Heart left ventricle (tissue), 13 donors: ENCODE measurements at regions not wholly inside any gene's neighbourhood (a gene's known extent, or its start where the extent isn't known, plus 50 kb on each side); places are given as distances from the start of the nearest gene placed in this dataset.

Source experiments
- CTCF ChIP-seq, 12 donors: fragments of 200-600 bp; sonication (generic) in 4 of 12; IDR thresholded peaks; one replicate each; pipeline versions ENCODE4 v1.5.0 to v1.8.0; 2018 to 2022; ENCODE audit warnings: antibody characterized with exemption in 12 of 12, mild to moderate bottlenecking in 5 of 12
- POLR2A ChIP-seq, 2 donors: fragments of 450-650 bp; IDR thresholded peaks; one replicate each; pipeline ENCODE4 v1.6.1; 2017; ENCODE audit warnings: antibody characterized with exemption in 2 of 2, mild to moderate bottlenecking in 2 of 2, moderate library complexity in 2 of 2
- donor health status: ischemic (EF 13 %, LVEDD 7.1; RV severe dilation, severe dysfunction).
- donor health status: DM: no; HTN: yes; CAD: no.
- donor health status: DM: no; HTN: no; CAD: no.
- donor health status: ischemic (EF 25% LVEDD 6.9; RV normal size, moderate dysfunction).
- donor health status: ischemic (EF 25% LVEDD 5.7; RV mildly dilated, moderate dysfunction).
- donor health status: ischemic (EF 35%, LVEDD 5.7; RV mildly dilated, moderate dysfunction).
- donor health status: nonischemic (EF 11% LVEDD 7.7; RV severe dilation, severe dysfunction).
- donor health status: DM: yes; HTN: yes; CAD: no.
- donor health status: PGD.
- donor health status: ischemic (EF 29% LVEDD 5.4; RV normal size, mild dysfunction).
- donor health status: nonischemic (EF 23%, LVEDD 6.1; RV moderate dilation, normal function).

- no peak for TF ChIP-seq CTCF (IDR thresholded peaks at IDR 0.05)
- TF ChIP-seq POLR2A (IDR thresholded peaks at IDR 0.05), result no peak
Observed at GRCh38 chr10:106082865-106083264, 1081.6 kb downstream of the SORCS1 start.
